KMS-11 (cell line): ENCODE measurements at regions not wholly inside any gene's neighbourhood (a gene's known extent, or its start where the extent isn't known, plus 50 kb on each side); places are given as distances from the start of the nearest gene placed in this dataset.
"Not testable (repeated sequence)": the region's sequence is repeated elsewhere in the genome, so short reads cannot be mapped to it uniquely, and the experiment has no call there.

Experiments
- H2AFZ ChIP-seq: fragments of 200-600 bp; sonication (generic); 2 replicates; pipeline ENCODE4 v1.6.1; 2016; ENCODE audit warnings: antibody characterized with exemption, mixed run types, low read depth
- H3K27ac ChIP-seq: fragments of 200-600 bp; sonication (generic); 2 replicates; pipeline ENCODE4 v1.6.1; 2016; ENCODE audit warnings: mild to moderate bottlenecking, mixed run types
- H3K27me3 ChIP-seq: fragments of 200-600 bp; sonication (generic); 2 replicates; pipeline ENCODE4 v1.6.1; 2017; ENCODE audit warnings: mild to moderate bottlenecking, low read depth, mixed run types, moderate library complexity; ENCODE audit not compliant: insufficient read depth
- H3K36me3 ChIP-seq: fragments of 200-600 bp; sonication (generic); 2 replicates; pipeline ENCODE4 v1.6.1; 2017; ENCODE audit warnings: mild to moderate bottlenecking, mixed run types; ENCODE audit not compliant: insufficient read depth
- H3K4me1 ChIP-seq: fragments of 200-600 bp; sonication (generic); 2 replicates; pipeline ENCODE4 v1.6.1; 2016; ENCODE audit warnings: mild to moderate bottlenecking, low read depth, mixed run types; ENCODE audit not compliant: poor library complexity, severe bottlenecking
- H3K4me2 ChIP-seq: fragments of 200-600 bp; sonication (generic); 2 replicates; pipeline ENCODE4 v1.7.0; 2016; ENCODE audit warnings: mild to moderate bottlenecking, mixed run types
- H3K4me3 ChIP-seq: fragments of 200-600 bp; sonication (generic); IDR thresholded peaks from 2 replicates; pipeline ENCODE4 v1.6.1; 2017; ENCODE audit warnings: low read depth, low read length, mixed read lengths; ENCODE audit not compliant: insufficient read depth
- H3K79me2 ChIP-seq: fragments of 200-600 bp; sonication (generic); 2 replicates; pipeline ENCODE4 v1.6.1; 2016; ENCODE audit warnings: low read depth, mixed run types; ENCODE audit not compliant: insufficient read depth
- H3K9ac ChIP-seq: fragments of 200-600 bp; sonication (generic); 2 replicates; pipeline ENCODE4 v1.6.1; 2016; ENCODE audit warnings: mild to moderate bottlenecking, mixed run types
- H4K20me1 ChIP-seq: fragments of 200-600 bp; sonication (generic); 2 replicates; pipeline ENCODE4 v1.6.1; 2016; ENCODE audit warnings: mild to moderate bottlenecking, mixed run types; ENCODE audit not compliant: insufficient read depth
- CTCF ChIP-seq: fragments of 200-600 bp; sonication (generic); conservative IDR thresholded peaks from 2 replicates; pipeline ENCODE4 v1.6.1; 2017; ENCODE audit warnings: low read depth, mild to moderate bottlenecking, antibody characterized with exemption, low read length, moderate library complexity, mixed read lengths

GRCh38 chr2:228768818-228769217, 502.3 kb downstream of the PID1 start:
- TF ChIP-seq CTCF, result no peak
- Histone ChIP-seq H3K4me2 (no peak overlapping the region), H3K27ac (no peak overlapping the region), H2AFZ (no peak overlapping the region), H3K4me1 (no peaks in the 10 kb centered on the region), H3K79me2 (no peaks in the 10 kb centered on the region), H3K4me3 (no peak overlapping the region), H3K27me3 (no peaks in the 10 kb centered on the region), H4K20me1 (no peaks in the 10 kb centered on the region), H3K9ac (no peak overlapping the region), H3K36me3 (no peaks in the 10 kb centered on the region)

GRCh38 chr2:228768141-228768540, 502.9 kb downstream of the PID1 start:
- not testable (repeated sequence) for H3K27ac ChIP-seq, H3K36me3 ChIP-seq, H2AFZ ChIP-seq, H3K9ac ChIP-seq, H3K27me3 ChIP-seq, H4K20me1 ChIP-seq, H3K79me2 ChIP-seq, H3K4me2 ChIP-seq, H3K4me1 ChIP-seq, H3K4me3 ChIP-seq

GRCh38 chr2:228767196-228767595, 503.9 kb downstream of the PID1 start:
- H4K20me1 ChIP-seq, result no peaks in the 10 kb centered on the region
- H2AFZ ChIP-seq, result no peak overlapping the region
- H3K4me3 ChIP-seq, result no peak overlapping the region
- H3K9ac ChIP-seq, result no peak overlapping the region
- H3K4me1 ChIP-seq, result no peaks in the 10 kb centered on the region
- no peak overlapping the region for H3K4me2 ChIP-seq
- H3K27me3 ChIP-seq, result no peaks in the 10 kb centered on the region
- no peaks in the 10 kb centered on the region for H3K79me2 ChIP-seq
- no peaks in the 10 kb centered on the region for H3K36me3 ChIP-seq
- TF ChIP-seq CTCF, result no peak
- no peak overlapping the region for H3K27ac ChIP-seq

- H3K4me2 ChIP-seq, result no peak overlapping the region
- H4K20me1 ChIP-seq, result no peaks in the 10 kb centered on the region
- TF ChIP-seq CTCF, result no peak
- no peaks in the 10 kb centered on the region for H3K36me3 ChIP-seq
- H3K4me1 ChIP-seq, result no peaks in the 10 kb centered on the region
- no peaks in the 10 kb centered on the region for H3K27me3 ChIP-seq
- H3K79me2 ChIP-seq, result no peaks in the 10 kb centered on the region
- H3K9ac ChIP-seq, result no peak overlapping the region
- H3K4me3 ChIP-seq, result no peak overlapping the region
- no peak overlapping the region for H3K27ac ChIP-seq
- no peak overlapping the region for H2AFZ ChIP-seq
Measured at GRCh38 chr2:228763379-228763981, 507.6 kb downstream of the PID1 start.

- no peak overlapping the region for H3K27ac ChIP-seq
- no peak for TF ChIP-seq CTCF
- H4K20me1 ChIP-seq, result no peaks in the 10 kb centered on the region
- no peak overlapping the region for H3K4me3 ChIP-seq
- H3K4me1 ChIP-seq, result no peaks in the 10 kb centered on the region
- no peaks in the 10 kb centered on the region for H3K36me3 ChIP-seq
- no peaks in the 10 kb centered on the region for H3K27me3 ChIP-seq
- no peak overlapping the region for H2AFZ ChIP-seq
- no peak overlapping the region for H3K9ac ChIP-seq
- H3K79me2 ChIP-seq, result no peaks in the 10 kb centered on the region
- no peak overlapping the region for H3K4me2 ChIP-seq
Measured at GRCh38 chr2:228762565-228762964, 508.5 kb downstream of the PID1 start.

GRCh38 chr2:228755661-228756060, 515.4 kb downstream of the PID1 start:
- not testable (repeated sequence) for H3K4me1 ChIP-seq, H3K27ac ChIP-seq, H3K4me3 ChIP-seq, H3K9ac ChIP-seq, H3K4me2 ChIP-seq, H2AFZ ChIP-seq, H3K36me3 ChIP-seq, H4K20me1 ChIP-seq, H3K27me3 ChIP-seq, H3K79me2 ChIP-seq
